B cell (primary cell): ENCODE measurements at regions not wholly inside any gene's neighbourhood (a gene's known extent, or its start where the extent isn't known, plus 50 kb on each side); places are given as distances from the start of the nearest gene placed in this dataset.

Experiments
- ATAC-seq: fragments of 200-7000 bp; cut with Tn5 transposase; one replicate; pipeline ENCODE4 v1.10.0; 2021; ENCODE audit warnings: low read depth, mild to moderate bottlenecking, moderate number of reproducible peaks, moderate library complexity
- CTCF ChIA-PET: fragments of 350-600 bp; sonication (Branson Sonifier 250); formaldehyde crosslinking; loops from one replicate; lab custom pipeline; 2021; ENCODE audit warnings: antibody characterized with exemption, inconsistent platforms; lab: Charles Lee
- POLR2A ChIA-PET: fragments of 350-600 bp; sonication (Branson Sonifier 250); formaldehyde crosslinking; loops from one replicate; lab custom pipeline; 2021; ENCODE audit warnings: antibody characterized with exemption; lab: Charles Lee
- DNase-seq: peaks from one replicate; pipeline ENCODE4 v3.0.0; 2013
- H2AFZ ChIP-seq: 2 replicates; pipeline ENCODE4 v1.6.1; 2012; ENCODE audit warnings: mild to moderate bottlenecking, low read depth, low read length; ENCODE audit not compliant: insufficient read depth, poor library complexity, severe bottlenecking
- H3K27ac ChIP-seq, 2 donors: 1 replicate in 1 of 2; 2 replicates in 1 of 2; pipeline ENCODE4 v1.5.1; 2012 to 2013; ENCODE audit warnings: low read length in 2 of 2, mild to moderate bottlenecking in 2 of 2, moderate library complexity in 1 of 2
- H3K27me3 ChIP-seq, 4 experiments: fragments of 200-600 bp in 1 of 4; sonication (generic) in 1 of 4; replicated peaks in 1 of 4; 1 replicate in 2 of 4; 2 replicates in 2 of 4; pipeline versions ENCODE4 v1.6.1 to v1.7.0; 2013 to 2016; ENCODE audit warnings: low read length in 3 of 4, mild to moderate bottlenecking in 2 of 4, mixed read lengths in 1 of 4, moderate library complexity in 1 of 4; ENCODE audit not compliant: insufficient read depth in 4 of 4, control insufficient read depth in 3 of 4; ENCODE audit errors: control extremely low read depth in 1 of 4
- H3K36me3 ChIP-seq, 2 experiments: replicated peaks in 1 of 2; 1 replicate in 1 of 2; 2 replicates in 1 of 2; pipeline versions ENCODE4 v1.6.1 to v1.7.1; 2013; ENCODE audit warnings: low read length in 1 of 2; ENCODE audit not compliant: insufficient read depth in 2 of 2, control insufficient read depth in 1 of 2; ENCODE audit errors: control extremely low read depth in 1 of 2, extremely low read depth in 1 of 2
- H3K4me1 ChIP-seq, 2 donors: fragments of 200-600 bp in 1 of 2; sonication (generic) in 1 of 2; 1 replicate in 1 of 2; 2 replicates in 1 of 2; pipeline versions ENCODE4 v1.5.1 to v1.6.1; 2013 to 2017; ENCODE audit warnings: low read length in 2 of 2; ENCODE audit not compliant: control insufficient read depth in 2 of 2, insufficient read depth in 2 of 2
- H3K4me2 ChIP-seq: replicated peaks from 2 replicates; pipeline ENCODE3; 2012; ENCODE audit warnings: mild to moderate bottlenecking, low read depth, low read length; ENCODE audit not compliant: poor library complexity, severe bottlenecking
- H3K4me3 ChIP-seq, 5 experiments: fragments of 200-600 bp in 1 of 5; sonication (generic) in 1 of 5; 1 replicate in 3 of 5; 2 replicates in 2 of 5; pipeline versions ENCODE4 v1.5.1 to v1.7.0; 2011 to 2016; ENCODE audit warnings: low read length in 4 of 5, mild to moderate bottlenecking in 4 of 5, low read depth in 2 of 5, control low read depth in 1 of 5, moderate library complexity in 1 of 5; ENCODE audit not compliant: insufficient read depth in 1 of 5; ENCODE audit errors: control extremely low read depth in 1 of 5, extremely low read depth in 1 of 5
- H3K79me2 ChIP-seq: fragments of 200-600 bp; sonication (generic); one replicate; pipeline ENCODE4 v1.6.0; 2016; ENCODE audit warnings: low read length; ENCODE audit not compliant: control insufficient read depth, insufficient read depth
- H3K9ac ChIP-seq: fragments of 200-600 bp; sonication (generic); 2 replicates; pipeline ENCODE4 v1.6.1; 2017; ENCODE audit warnings: mild to moderate bottlenecking, low read length, moderate library complexity
- H3K9me3 ChIP-seq, 3 donors: one replicate each; pipeline versions ENCODE4 v1.6.1 to v1.7.1; 2013; ENCODE audit warnings: low read length in 2 of 3; ENCODE audit not compliant: control insufficient read depth in 2 of 3, insufficient read depth in 1 of 3; ENCODE audit errors: control extremely low read depth in 1 of 3
- H4K20me1 ChIP-seq: 2 replicates; pipeline ENCODE4 v1.6.0; 2012; ENCODE audit warnings: mild to moderate bottlenecking, low read length; ENCODE audit not compliant: insufficient read depth, control insufficient read depth, poor library complexity, severe bottlenecking
- H3K27ac Mint-ChIP-seq: one replicate; pipeline ENCODE4 v1.8.0; 2021; ENCODE audit warnings: mixed read lengths
- H3K27me3 Mint-ChIP-seq: one replicate; pipeline ENCODE4 v1.8.0; 2021; ENCODE audit warnings: mixed read lengths
- H3K4me1 Mint-ChIP-seq: one replicate; pipeline ENCODE4 v1.8.0; 2021; ENCODE audit warnings: mixed read lengths
- H3K4me3 Mint-ChIP-seq: one replicate; pipeline ENCODE4 v1.8.0; 2021; ENCODE audit warnings: mixed read lengths
- H3K9me3 Mint-ChIP-seq: one replicate; pipeline ENCODE4 v1.8.0; 2022; ENCODE audit warnings: mixed read lengths; ENCODE audit not compliant: insufficient read depth
- EZH2 ChIP-seq: IDR thresholded peaks from 2 replicates; pipeline ENCODE4 v1.6.1; 2012; ENCODE audit warnings: borderline replicate concordance, low read depth, mild to moderate bottlenecking, moderate library complexity, low read length; ENCODE audit not compliant: insufficient read depth, poor library complexity, severe bottlenecking
- WGBS: methylation state at CpG from one replicate; pipeline ENCODE4 v1.1.5; 2013; ENCODE audit warnings: missing lambda C conversion rate; ENCODE audit not compliant: insufficient coverage; 5-methylcytosine and 5-hydroxymethylcytosine counted together
- intact Hi-C: fragments of 100-400 bp; cut with micrococcal nuclease; formaldehyde crosslinking; loops from one replicate; pipeline ENCODE4 v1.10.0; 2022
- TF ChIP-seq, protein P1 (sequence below): fragments of 200-600 bp; IDR thresholded peaks from one replicate; pipeline ENCODE4 v1.8.0; 2022; ENCODE audit warnings: antibody characterized with exemption, mild to moderate bottlenecking

- ChIA-PET CTCF (no interaction called here), POLR2A (no interaction called here)
- WGBS, result 84% methylated on average over 2 of the region's 3 CpGs
- ATAC-seq, result no peak
- Histone ChIP-seq H3K4me1 (no peaks in the 10 kb centered on the region), H4K20me1 (no peaks in the 10 kb centered on the region), H3K27me3 (no peaks in the 10 kb centered on the region), H2AFZ (no peak overlapping the region), H3K79me2 (no peaks in the 10 kb centered on the region), H3K9me3 (no peaks in the 10 kb centered on the region), H3K9ac (no peak overlapping the region), H3K27ac (no peak overlapping the region), H3K4me2 (no peak overlapping the region), H3K36me3 (no peaks in the 10 kb centered on the region), H3K4me3 (no peak overlapping the region)
- TF ChIP-seq EZH2, result no peak
- TF ChIP-seq, protein P1, sequence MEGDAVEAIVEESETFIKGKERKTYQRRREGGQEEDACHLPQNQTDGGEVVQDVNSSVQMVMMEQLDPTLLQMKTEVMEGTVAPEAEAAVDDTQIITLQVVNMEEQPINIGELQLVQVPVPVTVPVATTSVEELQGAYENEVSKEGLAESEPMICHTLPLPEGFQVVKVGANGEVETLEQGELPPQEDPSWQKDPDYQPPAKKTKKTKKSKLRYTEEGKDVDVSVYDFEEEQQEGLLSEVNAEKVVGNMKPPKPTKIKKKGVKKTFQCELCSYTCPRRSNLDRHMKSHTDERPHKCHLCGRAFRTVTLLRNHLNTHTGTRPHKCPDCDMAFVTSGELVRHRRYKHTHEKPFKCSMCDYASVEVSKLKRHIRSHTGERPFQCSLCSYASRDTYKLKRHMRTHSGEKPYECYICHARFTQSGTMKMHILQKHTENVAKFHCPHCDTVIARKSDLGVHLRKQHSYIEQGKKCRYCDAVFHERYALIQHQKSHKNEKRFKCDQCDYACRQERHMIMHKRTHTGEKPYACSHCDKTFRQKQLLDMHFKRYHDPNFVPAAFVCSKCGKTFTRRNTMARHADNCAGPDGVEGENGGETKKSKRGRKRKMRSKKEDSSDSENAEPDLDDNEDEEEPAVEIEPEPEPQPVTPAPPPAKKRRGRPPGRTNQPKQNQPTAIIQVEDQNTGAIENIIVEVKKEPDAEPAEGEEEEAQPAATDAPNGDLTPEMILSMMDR, result no peak
- H3K27me3 Mint-ChIP-seq, result peaks cover 6% of the 10 kb centered on the region
- H3K4me3 Mint-ChIP-seq, result no peak overlapping the region
- DNase-seq, result no peak
- intact Hi-C loops, result no loop called here
- no peak overlapping the region for H3K27ac Mint-ChIP-seq
- no peaks in the 10 kb centered on the region for H3K9me3 Mint-ChIP-seq
- no peaks in the 10 kb centered on the region for H3K4me1 Mint-ChIP-seq
Observed at GRCh38 chr9:81474125-81474524, 215.2 kb downstream of the TLE1 start.

DNA sequence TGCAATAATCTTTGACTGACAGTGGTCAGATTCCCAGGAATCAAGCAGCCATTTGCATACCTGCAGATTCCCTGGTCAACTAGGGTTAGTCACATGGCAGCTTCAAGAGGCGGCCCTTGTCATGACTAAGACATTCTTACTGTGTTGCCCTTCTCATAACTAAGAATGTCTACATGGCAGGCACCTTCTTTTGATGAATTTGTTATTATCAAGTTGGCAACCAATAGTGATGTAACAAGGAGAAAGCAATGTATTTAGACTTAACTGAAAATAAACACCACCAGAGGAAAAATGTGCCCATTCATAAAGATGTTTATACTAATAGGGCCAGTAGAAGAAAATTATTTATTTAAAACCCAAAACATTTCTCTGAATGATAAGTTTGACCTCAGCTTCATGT, 215.6 kb downstream of the TLE1 start:
- H3K4me1 ChIP-seq, result no peaks in the 10 kb centered on the region
- H3K36me3 ChIP-seq, result no peaks in the 10 kb centered on the region
- intact Hi-C loops, result no loop called here
- no peaks in the 10 kb centered on the region for H4K20me1 ChIP-seq
- H3K9me3 ChIP-seq, result no peaks in the 10 kb centered on the region
- Mint-ChIP-seq H3K27me3 (peaks cover 6% of the 10 kb centered on the region), H3K4me1 (no peaks in the 10 kb centered on the region), H3K4me3 (no peak overlapping the region), H3K9me3 (no peaks in the 10 kb centered on the region), H3K27ac (no peak overlapping the region)
- no peaks in the 10 kb centered on the region for H3K27me3 ChIP-seq
- no peak overlapping the region for H2AFZ ChIP-seq
- POLR2A ChIA-PET, result no interaction called here
- 83% methylated on average over 1 of the region's 1 CpG for WGBS
- TF ChIP-seq, protein P1, result no peak
- TF ChIP-seq EZH2, result no peak
- no peak for ATAC-seq
- no peak overlapping the region for H3K9ac ChIP-seq
- H3K4me2 ChIP-seq, result no peak overlapping the region
- no peak overlapping the region for H3K27ac ChIP-seq
- DNase-seq, result no peak
- no peak overlapping the region for H3K4me3 ChIP-seq
- no peaks in the 10 kb centered on the region for H3K79me2 ChIP-seq
- CTCF ChIA-PET, result no interaction called here
